ENCODE measurements at regions not wholly inside any gene's neighbourhood (a gene's known extent, or its start where the extent isn't known, plus 50 kb on each side); places are given as distances from the start of the nearest gene placed in this dataset.

- no peaks in the 10 kb centered on the region for H3K27me3 ChIP-seq (ENCODE audit: insufficient read depth, low read length)
- ChIA-PET RAD21 (ENCODE audit: low non-redundant PET in 1 of 2, low total read pairs in 2 of 2, uncharacterized antibody in 2 of 2, unreplicated experiment in 2 of 2) (no interaction called here), POLR2A (no interaction called here), CTCF (no interaction called here)
- intact Hi-C loops (cut with micrococcal nuclease): no loop called here
- H3K27ac ChIP-seq (ENCODE audit: low read depth, low read length): no peak overlapping the region
- no peak overlapping the region for H2AFZ ChIP-seq (ENCODE audit: low read depth, low read length, poor library complexity, severe bottlenecking)
- DNase-seq (ENCODE audit: low read depth, low spot score) (no peak), ATAC-seq (no peak)
- no peaks in the 10 kb centered on the region for H3K36me3 ChIP-seq (ENCODE audit: control insufficient read depth in 1 of 2, insufficient read depth in 2 of 2, low read length in 2 of 2)
- no peak overlapping the region for H3K4me2 ChIP-seq (ENCODE audit: low read length)
- no peaks in the 10 kb centered on the region for H3K9me2 ChIP-seq (ENCODE audit: insufficient read depth)
- no peak overlapping the region for H3K9ac ChIP-seq (ENCODE audit: low read length)
- TF ChIP-seq ATF3 (IDR thresholded peaks at IDR 0.05) (no peak), ZBTB33 (IDR thresholded peaks at IDR 0.05; ENCODE audit: extremely low read depth, insufficient replicate concordance, low read length) (no peak), ELF1 (IDR thresholded peaks at IDR 0.05; ENCODE audit: borderline replicate concordance, low read depth) (no peak), POLR2AphosphoS5 (IDR thresholded peaks at IDR 0.05; ENCODE audit: low read depth, low read length) (no peak), RAD21 (IDR thresholded peaks at IDR 0.05; ENCODE audit: low read depth) (no peak), CEBPB (IDR thresholded peaks at IDR 0.05; ENCODE audit: low read depth) (no peak)
- H4K20me1 ChIP-seq (ENCODE audit: insufficient read depth): no peaks in the 10 kb centered on the region; the same call in 1 of the 2 replicates
- no peaks in the 10 kb centered on the region for H3K4me1 ChIP-seq (ENCODE audit: control insufficient read depth in 1 of 2, insufficient read depth in 2 of 2, low read length in 2 of 2)
- H3K4me3 ChIP-seq (replicated peaks in 1 of 2; ENCODE audit: low read depth in 1 of 2, low read length in 2 of 2): no peak overlapping the region
- no peaks in the 10 kb centered on the region for H3K79me2 ChIP-seq (ENCODE audit: insufficient read depth, low read length)
- H3K9me3 ChIP-seq (ENCODE audit: control insufficient read depth in 1 of 2, insufficient read depth in 1 of 2, low read depth in 1 of 2, low read length in 2 of 2): no peaks in the 10 kb centered on the region
- no TSS peak for BruUV-seq (replicated peaks)
Observed at GRCh38 chr5:99721506-99721905, 792.7 kb upstream of the CHD1 start.

- intact Hi-C loops (cut with micrococcal nuclease): no loop called here
- no peak overlapping the region for H3K4me2 ChIP-seq (ENCODE audit: low read length)
- no peaks in the 10 kb centered on the region for H3K4me1 ChIP-seq (ENCODE audit: control insufficient read depth in 1 of 2, insufficient read depth in 2 of 2, low read length in 2 of 2)
- H4K20me1 ChIP-seq (ENCODE audit: insufficient read depth): no peaks in the 10 kb centered on the region
- no peak for TF ChIP-seq CBX3 (IDR thresholded peaks at IDR 0.05; ENCODE audit: low read depth)
- no peak for TF ChIP-seq SIN3A (IDR thresholded peaks at IDR 0.05; ENCODE audit: low read depth)
- TF ChIP-seq RAD21 (IDR thresholded peaks at IDR 0.05; ENCODE audit: low read depth): peak; percentile 18; the same call in 1 of the 2 replicates
- TF ChIP-seq CEBPB (IDR thresholded peaks at IDR 0.05; ENCODE audit: low read depth): no peak
- TF ChIP-seq CTCF (IDR thresholded peaks at IDR 0.05 in 2 of 3, conservative IDR thresholded peaks at IDR 0.05 in 1 of 3; ENCODE audit: borderline replicate concordance in 1 of 3, insufficient read depth in 1 of 3, low read depth in 2 of 3, low read length in 2 of 3): peak in 1 of 3 experiments; percentile 42; a peak in 2 of 6 replicates
- no peak for TF ChIP-seq EGR1 (IDR thresholded peaks at IDR 0.05; ENCODE audit: low read depth)
- TF ChIP-seq EZH2 (IDR thresholded peaks at IDR 0.05): no peak
- H3K9me3 ChIP-seq (ENCODE audit: control insufficient read depth in 1 of 2, insufficient read depth in 1 of 2, low read depth in 1 of 2, low read length in 2 of 2): no peaks in the 10 kb centered on the region
- no peak overlapping the region for H2AFZ ChIP-seq (ENCODE audit: low read depth, low read length, poor library complexity, severe bottlenecking)
- H3K27ac ChIP-seq (ENCODE audit: low read depth, low read length): no peak overlapping the region
- ChIA-PET CTCF (no interaction called here), POLR2A (no interaction called here), RAD21 (ENCODE audit: low non-redundant PET in 1 of 2, low total read pairs in 2 of 2, uncharacterized antibody in 2 of 2, unreplicated experiment in 2 of 2) (no interaction called here)
- H3K27me3 ChIP-seq (ENCODE audit: insufficient read depth, low read length): no peaks in the 10 kb centered on the region
- H3K9me2 ChIP-seq (ENCODE audit: insufficient read depth): no peaks in the 10 kb centered on the region
- H3K79me2 ChIP-seq (ENCODE audit: insufficient read depth, low read length): no peaks in the 10 kb centered on the region
- DNase-seq (ENCODE audit: low read depth, low spot score) (no peak), ATAC-seq (no peak)
- BruUV-seq (replicated peaks): no TSS peak
- no peak overlapping the region for H3K4me3 ChIP-seq (replicated peaks in 1 of 2; ENCODE audit: low read depth in 1 of 2, low read length in 2 of 2)
- H3K36me3 ChIP-seq (ENCODE audit: control insufficient read depth in 1 of 2, insufficient read depth in 2 of 2, low read length in 2 of 2): no peaks in the 10 kb centered on the region
- H3K9ac ChIP-seq (ENCODE audit: low read length): no peak overlapping the region
Observed at GRCh38 chr5:99715921-99716320, 787.1 kb upstream of the CHD1 start.
